ENCODE measurements at regions not wholly inside any gene's neighbourhood (a gene's known extent, or its start where the extent isn't known, plus 50 kb on each side); places are given as distances from the start of the nearest gene placed in this dataset.

- Histone ChIP-seq H2AFZ (ENCODE audit: low read length) (no peak overlapping the region), H4K20me1 (ENCODE audit: insufficient read depth, low read length) (no peaks in the 10 kb centered on the region), H3K9me3 (ENCODE audit: low read depth, low read length) (no peaks in the 10 kb centered on the region), H3K36me3 (ENCODE audit: insufficient read depth, low read length) (no peaks in the 10 kb centered on the region), H3K4me3 (ENCODE audit: insufficient read depth, low read length) (no peak overlapping the region), H3K27me3 (ENCODE audit: insufficient read depth, low read length) (no peaks in the 10 kb centered on the region), H3K4me2 (ENCODE audit: insufficient read depth, low read length) (no peak overlapping the region), H3K27ac (ENCODE audit: low read depth, low read length) (no peak overlapping the region), H3K4me1 (ENCODE audit: insufficient read depth, low read length) (peaks cover 24% of the 10 kb centered on the region), H3K79me2 (ENCODE audit: insufficient read depth, low read length) (no peaks in the 10 kb centered on the region)
- TF ChIP-seq CTCF (IDR thresholded peaks at IDR 0.05; ENCODE audit: extremely low read depth, low read depth, low read length) = no peak
- no peak for DNase-seq (ENCODE audit: insufficient read length, low spot score, missing footprints)
These were observed 414.8 kb upstream of the HS6ST1 start for GRCh38 chr2:128733450-128733849.

- H3K4me1 ChIP-seq (ENCODE audit: insufficient read depth, low read length) = peaks cover 24% of the 10 kb centered on the region
- no peaks in the 10 kb centered on the region for H3K27me3 ChIP-seq (ENCODE audit: insufficient read depth, low read length)
- DNase-seq (ENCODE audit: insufficient read length, low spot score, missing footprints) = peak; percentile 93
- H3K9me3 ChIP-seq (ENCODE audit: low read depth, low read length) = no peaks in the 10 kb centered on the region
- no peaks in the 10 kb centered on the region for H3K36me3 ChIP-seq (ENCODE audit: insufficient read depth, low read length)
- no peaks in the 10 kb centered on the region for H3K79me2 ChIP-seq (ENCODE audit: insufficient read depth, low read length)
- no peaks in the 10 kb centered on the region for H4K20me1 ChIP-seq (ENCODE audit: insufficient read depth, low read length)
- H3K27ac ChIP-seq (ENCODE audit: low read depth, low read length) = no peak overlapping the region
- TF ChIP-seq CTCF (IDR thresholded peaks at IDR 0.05; ENCODE audit: extremely low read depth, low read depth, low read length) = no peak
- H2AFZ ChIP-seq (ENCODE audit: low read length) = peak overlapping the region; percentile 20
- no peak overlapping the region for H3K4me2 ChIP-seq (ENCODE audit: insufficient read depth, low read length)
- no peak overlapping the region for H3K4me3 ChIP-seq (ENCODE audit: insufficient read depth, low read length)
These were observed 416.0 kb upstream of the HS6ST1 start for GRCh38 chr2:128734521-128735295.

- no peak overlapping the region for H2AFZ ChIP-seq (ENCODE audit: low read length)
These were observed 416.8 kb upstream of the HS6ST1 start for GRCh38 chr2:128735296-128735960.

More at GRCh38 chr2:128735296-128735960, 416.8 kb upstream of the HS6ST1 start:
- H3K36me3 ChIP-seq (ENCODE audit: insufficient read depth, low read length) = no peaks in the 10 kb centered on the region
- no peak overlapping the region for H3K4me2 ChIP-seq (ENCODE audit: insufficient read depth, low read length)
- H3K27ac ChIP-seq (ENCODE audit: low read depth, low read length) = no peak overlapping the region
- H4K20me1 ChIP-seq (ENCODE audit: insufficient read depth, low read length) = no peaks in the 10 kb centered on the region
- DNase-seq (ENCODE audit: insufficient read length, low spot score, missing footprints) = no peak
- H3K79me2 ChIP-seq (ENCODE audit: insufficient read depth, low read length) = no peaks in the 10 kb centered on the region
- TF ChIP-seq CTCF (IDR thresholded peaks at IDR 0.05; ENCODE audit: extremely low read depth, low read depth, low read length) = no peak
- no peaks in the 10 kb centered on the region for H3K27me3 ChIP-seq (ENCODE audit: insufficient read depth, low read length)
- peaks cover 24% of the 10 kb centered on the region for H3K4me1 ChIP-seq (ENCODE audit: insufficient read depth, low read length)
- H3K9me3 ChIP-seq (ENCODE audit: low read depth, low read length) = no peaks in the 10 kb centered on the region
- H3K4me3 ChIP-seq (ENCODE audit: insufficient read depth, low read length) = no peak overlapping the region
